GM23338 (cell line): ENCODE measurements at regions not wholly inside any gene's neighbourhood (a gene's known extent, or its start where the extent isn't known, plus 50 kb on each side); places are given as distances from the start of the nearest gene placed in this dataset.
A peak's percentile ranks its signal among the peaks of the same experiment; 100 is the strongest.

Source experiments
- ATAC-seq: fragments of 200-7000 bp; cut with Tn5 transposase; 3 replicates; pipeline ENCODE4 v1.9.1; 2020
- DNase-seq: peaks from one replicate; pipeline ENCODE4 v3.0.0-alpha.2; 2015; ENCODE audit warnings: low spot score
- H2AFZ ChIP-seq: fragments of 200-600 bp; sonication (generic); 2 replicates; pipeline ENCODE4 v1.8.0; 2016; ENCODE audit warnings: antibody characterized with exemption, mild to moderate bottlenecking, moderate library complexity
- H3F3A ChIP-seq: fragments of 200-600 bp; sonication (generic); replicated peaks from 2 replicates; pipeline ENCODE4 v1.8.0; 2017; ENCODE audit warnings: antibody characterized with exemption, mixed run types, low read depth
- H3K27ac ChIP-seq: fragments of 200-600 bp; sonication (generic); 2 replicates; pipeline ENCODE4 v1.6.1; 2016; ENCODE audit warnings: low read depth
- H3K27me3 ChIP-seq: fragments of 200-600 bp; sonication (generic); 2 replicates; pipeline ENCODE4 v1.8.0; 2016; ENCODE audit warnings: mild to moderate bottlenecking, mixed run types, moderate library complexity; ENCODE audit not compliant: insufficient read depth
- H3K36me3 ChIP-seq: fragments of 200-600 bp; sonication (generic); 2 replicates; pipeline ENCODE4 v1.8.0; 2016; ENCODE audit warnings: mild to moderate bottlenecking; ENCODE audit not compliant: insufficient read depth
- H3K4me1 ChIP-seq: fragments of 200-600 bp; sonication (generic); 2 replicates; pipeline ENCODE4 v1.8.0; 2016; ENCODE audit warnings: mild to moderate bottlenecking, moderate library complexity; ENCODE audit not compliant: insufficient read depth
- H3K4me2 ChIP-seq: fragments of 200-600 bp; sonication (generic); 2 replicates; pipeline ENCODE4 v1.7.1; 2017; ENCODE audit warnings: mixed run types
- H3K4me3 ChIP-seq: fragments of 200-600 bp; sonication (generic); 2 replicates; pipeline ENCODE4 v1.6.1; 2016; ENCODE audit warnings: mixed run types
- H3K79me2 ChIP-seq: fragments of 200-600 bp; sonication (generic); replicated peaks from 2 replicates; pipeline ENCODE4 v1.8.0; 2017; ENCODE audit warnings: mild to moderate bottlenecking; ENCODE audit not compliant: insufficient read depth
- H3K9me2 ChIP-seq: fragments of 200-600 bp; sonication (generic); 2 replicates; pipeline ENCODE4 v1.8.0; 2017; ENCODE audit not compliant: insufficient read depth
- H4K20me1 ChIP-seq: fragments of 200-600 bp; sonication (generic); replicated peaks from 2 replicates; pipeline ENCODE4 v1.8.0; 2017; ENCODE audit warnings: mild to moderate bottlenecking; ENCODE audit not compliant: insufficient read depth
- H3K27ac Mint-ChIP-seq: 2 replicates; pipeline ENCODE4 v1.8.0; 2020; ENCODE audit warnings: inconsistent platforms, mild to moderate bottlenecking, moderate library complexity, mixed read lengths
- H3K27me3 Mint-ChIP-seq: 3 replicates; pipeline ENCODE4 v1.8.0; 2022; ENCODE audit warnings: low read depth, mild to moderate bottlenecking, moderate library complexity, mixed read lengths, inconsistent platforms; ENCODE audit not compliant: insufficient read depth, poor library complexity
- H3K36me3 Mint-ChIP-seq: 3 replicates; pipeline ENCODE4 v1.8.0; 2021; ENCODE audit warnings: low read depth, mild to moderate bottlenecking, inconsistent platforms, moderate library complexity, mixed read lengths
- H3K4me1 Mint-ChIP-seq: 3 replicates; pipeline ENCODE4 v1.8.0; 2020; ENCODE audit warnings: mild to moderate bottlenecking, inconsistent platforms, mixed read lengths
- H3K4me3 Mint-ChIP-seq: 3 replicates; pipeline ENCODE4 v1.8.0; 2021; ENCODE audit warnings: moderate library complexity, mild to moderate bottlenecking, inconsistent platforms, mixed read lengths
- H3K9me3 Mint-ChIP-seq: 3 replicates; pipeline ENCODE4 v1.8.0; 2020; ENCODE audit warnings: moderate library complexity, mild to moderate bottlenecking, inconsistent platforms, mixed read lengths
- CREB1 ChIP-seq: fragments of 250-450 bp; sonication (Bioruptor Pico); IDR thresholded peaks from 2 replicates; pipeline ENCODE4 v1.5.0; 2020; ENCODE audit warnings: low read depth, mild to moderate bottlenecking, moderate library complexity
- CTCF ChIP-seq, 2 experiments: fragments of 200-600 bp in 1 of 2; sonication (generic) in 1 of 2; conservative IDR thresholded peaks; 2 replicates each; pipeline versions ENCODE4 v1.5.1 to v1.6.1; 2016 to 2017; ENCODE audit warnings: antibody characterized with exemption in 2 of 2, low read depth in 2 of 2, mild to moderate bottlenecking in 2 of 2, moderate library complexity in 1 of 2
- EZH2phosphoT487 ChIP-seq: fragments of 200-600 bp; sonication (generic); IDR thresholded peaks from one replicate; pipeline ENCODE4 v1.8.1; 2018; ENCODE audit warnings: antibody characterized with exemption; ENCODE audit not compliant: unreplicated experiment
- NANOG ChIP-seq: IDR thresholded peaks from 2 replicates; pipeline ENCODE4 v1.6.1; 2016; ENCODE audit warnings: antibody characterized with exemption, borderline replicate concordance
- POLR2AphosphoS5 ChIP-seq: IDR thresholded peaks from 2 replicates; pipeline ENCODE4 v1.6.1; 2016; ENCODE audit warnings: antibody characterized with exemption, low read depth
- ZNF331 ChIP-seq: fragments of 250-450 bp; sonication (Bioruptor Pico); IDR thresholded peaks from 2 replicates; pipeline ENCODE4 v1.5.0; 2020; ENCODE audit warnings: low read depth, mild to moderate bottlenecking, moderate library complexity
- ZNF462 ChIP-seq: fragments of 250-450 bp; sonication (Bioruptor Pico); IDR thresholded peaks from 2 replicates; pipeline ENCODE4 v1.5.0; 2020; ENCODE audit warnings: mild to moderate bottlenecking, moderate library complexity

GRCh38 chr6:1135726-1136414 lies 176.0 kb upstream of the FOXQ1 start:
- H3K9me3 Mint-ChIP-seq = peaks cover 5% of the 10 kb centered on the region; the same call in 2 of the 3 replicates
- TF ChIP-seq CTCF (conservative IDR thresholded peaks at IDR 0.05; ENCODE audit: low read depth in 2 of 2) = no peak
- TF ChIP-seq ZNF331 (CRISPR knock-in tag) = no peak
- no peak for TF ChIP-seq EZH2phosphoT487
- no peak for TF ChIP-seq CREB1 (CRISPR knock-in tag)
- TF ChIP-seq POLR2AphosphoS5 = no peak
- TF ChIP-seq ZNF462 (CRISPR knock-in tag) = no peak
- TF ChIP-seq NANOG = no peak
- peak overlapping the region; percentile 59; the same call in 1 of the 2 replicates for H2AFZ ChIP-seq
- ATAC-seq (no peak), DNase-seq (no peak)
- H3K4me1 ChIP-seq = no peaks in the 10 kb centered on the region
- no peak overlapping the region for H3K4me3 ChIP-seq
- H3F3A ChIP-seq = no peaks in the 10 kb centered on the region
- no peaks in the 10 kb centered on the region for H4K20me1 ChIP-seq
- no peaks in the 10 kb centered on the region for H3K27me3 Mint-ChIP-seq
- H3K4me2 ChIP-seq = no peak overlapping the region
- H3K79me2 ChIP-seq = no peaks in the 10 kb centered on the region
- H3K27ac Mint-ChIP-seq = no peak overlapping the region
- H3K4me1 Mint-ChIP-seq = peaks cover 9% of the 10 kb centered on the region; the same call in 2 of the 3 replicates
- H3K9me2 ChIP-seq = no peaks in the 10 kb centered on the region
- H3K36me3 Mint-ChIP-seq = no peaks in the 10 kb centered on the region
- no peaks in the 10 kb centered on the region for H3K36me3 ChIP-seq
- no peak overlapping the region for H3K4me3 Mint-ChIP-seq
- no peak overlapping the region for H3K27ac ChIP-seq
- H3K27me3 ChIP-seq = no peaks in the 10 kb centered on the region
